HT1080 (cell line): ENCODE measurements at regions not wholly inside any gene's neighbourhood (a gene's known extent, or its start where the extent isn't known, plus 50 kb on each side); places are given as distances from the start of the nearest gene placed in this dataset.
"Not testable (repeated sequence)": the region's sequence is repeated elsewhere in the genome, so short reads cannot be mapped to it uniquely, and the experiment has no call there.

Experiments
- DNase-seq: peaks from one replicate; pipeline ENCODE4 v3.0.0-alpha.2; 2015; ENCODE audit warnings: low read depth

GRCh38 chr5:105288946-105289345 is 1726.4 kb upstream of the NUDT12 start:
- DNase-seq = no peak

- DNase-seq = no peak
These were observed 1720.5 kb upstream of the NUDT12 start for GRCh38 chr5:105283134-105283533.

DNA sequence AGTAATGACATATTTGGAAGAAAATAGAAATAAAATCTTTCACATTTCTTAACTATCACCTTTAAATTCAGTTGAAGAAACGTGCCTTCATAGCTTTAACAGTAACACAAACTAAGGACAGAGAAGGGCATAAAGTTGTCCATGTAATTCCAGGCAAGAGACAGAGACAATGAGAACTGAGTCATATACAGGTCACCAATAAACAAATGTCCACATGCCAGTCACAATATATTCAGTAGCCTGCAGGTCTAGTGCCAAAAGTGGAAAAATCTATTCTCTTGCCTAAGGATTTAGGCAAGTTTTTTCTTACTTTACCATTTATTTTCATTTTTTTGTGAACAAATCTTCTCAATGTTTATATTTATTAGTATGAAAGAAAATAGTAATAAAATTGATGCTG is 1711.5 kb upstream of the NUDT12 start:
- DNase-seq = peak; percentile 3

- DNase-seq = no peak
These were observed 1700.9 kb upstream of the NUDT12 start for GRCh38 chr5:105263515-105263914.

GRCh38 chr5:105259581-105260217 is 1697.1 kb upstream of the NUDT12 start:
- no peak for DNase-seq

DNA sequence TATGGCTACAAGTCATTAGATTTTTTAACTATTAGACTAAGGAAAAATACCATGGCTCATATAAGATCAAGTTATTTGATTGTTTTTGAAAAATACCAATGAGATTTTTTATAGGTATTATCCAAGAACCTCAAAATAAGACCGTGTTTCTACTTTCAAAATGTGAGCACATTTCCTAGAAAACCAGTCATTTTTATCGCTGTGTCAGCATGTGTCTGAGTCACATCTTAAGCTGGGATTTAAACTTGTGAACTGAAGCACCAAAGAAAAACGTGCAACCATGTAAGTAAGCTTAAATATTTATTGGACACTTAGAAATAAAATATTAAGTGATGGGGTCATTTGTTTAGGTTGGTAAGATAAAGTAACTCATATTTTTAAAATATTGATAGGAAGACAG is 1676.0 kb upstream of the NUDT12 start:
- DNase-seq = peak; percentile 1

DNA sequence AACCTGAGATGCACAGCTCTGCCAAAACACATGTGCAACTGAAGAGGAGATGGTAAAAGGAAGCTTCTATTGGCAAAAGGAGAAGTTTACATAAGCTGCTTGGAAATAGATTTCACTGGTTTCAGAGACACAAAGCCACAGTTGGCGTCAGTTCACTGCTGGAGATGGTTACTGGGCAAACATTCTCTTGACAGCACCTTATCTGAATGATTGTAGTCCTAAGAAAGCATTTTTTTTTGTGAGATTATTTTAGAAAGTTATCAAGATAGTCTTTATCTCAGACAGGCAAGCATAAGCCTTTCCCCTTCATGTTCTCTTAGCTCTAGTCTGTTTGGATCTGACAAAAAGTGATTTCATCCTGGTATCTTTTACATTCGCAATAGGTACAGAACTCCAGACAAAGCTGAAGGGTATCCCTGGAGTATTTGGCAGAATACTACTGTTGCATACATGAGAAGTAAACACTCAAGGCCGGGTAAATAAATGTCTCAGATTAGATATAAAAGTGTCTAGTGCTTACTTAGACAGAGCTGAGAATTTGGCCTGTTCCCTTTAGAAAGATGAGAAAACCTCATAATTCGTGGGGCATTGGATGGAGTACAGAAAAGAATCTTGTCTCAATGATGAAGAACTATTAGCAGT is 1668.0 kb upstream of the NUDT12 start:
- no peak for DNase-seq

DNA sequence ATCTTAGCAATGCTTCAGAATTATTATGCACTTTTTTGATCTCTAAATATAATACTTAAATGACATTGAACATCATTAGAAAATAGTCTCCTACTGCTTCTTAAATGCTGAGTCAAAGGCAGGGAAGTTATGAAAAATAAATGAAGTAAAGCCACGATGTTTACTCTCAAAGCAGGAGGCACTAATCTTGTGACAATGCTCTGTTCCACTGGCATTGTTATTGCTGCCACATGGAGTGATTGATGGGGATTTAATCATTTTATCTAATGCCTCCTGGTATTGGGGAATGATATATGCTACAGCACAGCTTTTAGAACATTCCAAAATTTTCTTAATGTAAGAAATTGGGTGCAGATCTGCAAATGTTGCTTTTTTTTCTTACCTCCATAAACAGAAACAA is 1655.4 kb upstream of the NUDT12 start:
- DNase-seq = no peak

GRCh38 chr5:105213078-105213477 is 1650.5 kb upstream of the NUDT12 start:
- no peak for DNase-seq

DNA sequence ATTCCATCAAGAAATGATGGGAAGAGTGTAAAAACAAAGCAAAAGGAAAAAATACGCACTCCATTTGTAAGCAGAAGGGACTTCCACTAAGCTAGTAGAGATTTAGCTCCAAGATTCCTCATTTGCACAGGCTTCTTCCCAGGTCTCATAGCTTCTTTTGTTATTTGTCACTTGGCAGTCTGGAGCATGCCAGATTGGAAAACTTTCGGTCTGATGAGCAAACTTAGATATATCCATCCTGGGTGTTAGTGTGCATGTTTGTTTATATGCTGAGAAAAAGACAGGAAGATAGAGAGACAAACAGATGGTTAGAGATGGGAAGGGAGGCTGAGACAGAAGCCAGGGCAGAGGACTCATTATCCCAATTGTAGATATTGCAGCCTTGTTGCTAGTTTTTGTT is 1644.5 kb upstream of the NUDT12 start:
- no peak for DNase-seq

DNA sequence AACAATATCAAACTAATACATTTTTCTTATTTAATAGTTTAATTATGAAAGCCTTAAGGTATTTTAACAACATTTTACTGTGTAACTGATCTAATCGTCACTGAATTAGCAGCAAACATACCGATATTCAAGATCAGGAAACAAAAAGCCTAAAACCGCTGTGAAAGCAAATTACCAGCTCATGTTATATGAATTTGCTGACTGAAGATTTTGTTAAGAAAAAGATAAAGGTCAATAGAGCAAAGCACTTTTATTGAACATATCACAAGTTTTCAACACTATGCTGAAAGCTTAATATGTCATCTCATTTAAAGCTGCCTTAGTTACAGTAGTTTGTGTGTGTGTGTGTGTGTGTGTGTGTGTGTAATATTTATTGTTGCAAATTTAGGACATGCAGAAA is 1634.9 kb upstream of the NUDT12 start:
- no peak for DNase-seq

GRCh38 chr5:105195765-105196164 is 1633.2 kb upstream of the NUDT12 start:
- DNase-seq = no peak

- no peak for DNase-seq
These were observed 1610.3 kb upstream of the NUDT12 start for GRCh38 chr5:105172918-105173317.

DNA sequence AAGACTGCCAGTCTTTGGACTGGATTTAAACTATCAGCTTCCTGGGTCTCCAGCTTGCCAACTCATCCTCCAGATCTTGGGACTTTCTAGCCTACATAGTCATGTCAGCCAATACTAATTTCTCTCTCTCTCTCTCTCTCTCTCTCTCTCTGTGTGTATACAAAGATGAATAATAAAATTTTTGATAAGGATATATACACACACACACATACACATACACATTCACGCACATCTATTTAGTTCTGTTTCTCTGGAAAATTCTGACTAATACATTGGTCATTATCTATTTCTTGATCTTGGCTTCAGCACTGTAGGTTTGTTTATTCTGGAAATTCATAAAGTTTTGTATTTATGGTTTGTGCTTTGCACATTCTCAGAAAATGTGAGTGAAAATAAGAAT is 1606.2 kb upstream of the NUDT12 start:
- DNase-seq = no peak

- no peak for DNase-seq
These were observed 1604.5 kb upstream of the NUDT12 start for GRCh38 chr5:105167092-105167491.

- DNase-seq = no peak
These were observed 1601.0 kb upstream of the NUDT12 start for GRCh38 chr5:105163547-105163946.

- DNase-seq = not testable (repeated sequence)
These were observed 1600.0 kb upstream of the NUDT12 start for GRCh38 chr5:105162557-105162956.

DNA sequence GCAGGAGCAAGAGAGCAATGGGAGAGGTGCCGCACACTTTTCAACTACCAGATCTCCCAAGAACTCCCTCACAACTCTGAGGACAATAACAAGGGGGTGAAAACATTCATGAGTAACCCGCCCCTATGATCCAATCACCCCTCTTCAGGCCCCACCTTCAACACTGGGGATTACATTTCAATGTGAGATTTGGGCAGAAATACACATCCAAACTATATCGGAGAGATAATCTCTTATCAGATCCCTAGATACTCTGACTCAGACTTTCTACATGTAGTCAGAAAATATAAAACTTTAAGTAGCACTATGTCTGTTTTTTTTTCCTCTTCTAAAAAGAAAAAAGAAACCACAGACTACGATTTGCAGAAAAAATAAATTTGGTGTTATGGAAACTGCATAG is 1595.9 kb upstream of the NUDT12 start:
- DNase-seq = no peak

GRCh38 chr5:105150323-105150722 is 1587.7 kb upstream of the NUDT12 start:
- DNase-seq = no peak

DNA sequence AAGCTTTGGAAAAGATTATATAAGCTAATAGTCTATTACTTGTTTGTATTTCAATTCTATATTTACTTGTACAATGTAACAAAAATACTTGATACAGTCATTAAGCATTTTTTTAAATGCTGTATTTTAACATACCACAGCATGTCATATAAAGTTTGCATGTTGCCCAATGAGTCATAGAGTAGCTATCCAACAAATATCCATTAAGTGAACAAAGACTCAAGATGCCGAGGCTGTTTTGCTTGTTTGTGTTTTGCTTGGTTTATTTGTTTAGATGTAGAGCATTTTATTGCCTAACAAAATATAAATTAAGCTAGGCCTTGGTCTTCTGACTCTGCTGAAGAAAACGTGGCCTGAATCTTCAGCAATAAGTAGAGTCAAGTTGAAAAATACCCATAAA is 1584.3 kb upstream of the NUDT12 start:
- DNase-seq = no peak

DNA sequence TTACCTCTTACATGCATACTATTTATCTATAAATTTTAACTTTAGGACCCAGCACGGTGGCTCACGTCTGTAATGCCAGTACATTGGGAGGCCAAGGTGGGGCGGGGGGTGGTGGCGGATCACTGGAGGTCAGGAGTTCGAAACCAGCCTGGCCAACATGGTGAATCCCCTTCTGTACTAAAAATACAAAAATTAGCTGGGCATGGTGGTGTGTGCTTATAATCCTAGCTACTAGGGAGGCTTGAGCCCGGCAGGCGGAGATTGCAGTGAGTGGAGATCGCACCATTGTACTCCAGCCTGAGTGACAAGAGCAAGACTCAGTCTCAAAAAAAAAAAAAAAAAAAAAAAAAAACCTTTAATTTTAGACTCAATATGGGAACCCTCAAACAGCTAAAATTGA is 1582.6 kb upstream of the NUDT12 start:
- DNase-seq = no peak

- DNase-seq = no peak
These were observed 1571.7 kb upstream of the NUDT12 start for GRCh38 chr5:105134328-105134727.

DNA sequence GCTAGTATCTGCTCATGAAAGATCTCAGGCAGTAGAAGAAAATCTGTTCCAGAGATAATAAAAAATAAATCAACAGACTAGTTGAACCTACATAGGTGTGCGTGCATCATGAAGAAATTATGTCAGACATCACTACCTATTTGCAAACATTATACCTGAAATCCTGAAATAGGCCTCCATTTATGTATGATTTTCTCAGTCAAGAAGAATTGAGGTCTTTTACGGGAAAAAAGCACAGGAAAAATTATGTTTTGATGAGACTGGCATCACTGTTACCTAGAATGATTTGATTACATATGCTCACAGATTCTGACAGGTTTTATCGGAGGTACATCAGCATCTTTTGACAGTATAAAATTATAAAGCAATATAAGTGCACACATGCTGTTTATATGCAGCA is 1570.5 kb upstream of the NUDT12 start:
- no peak for DNase-seq

- no peak for DNase-seq
These were observed 1570.0 kb upstream of the NUDT12 start for GRCh38 chr5:105132581-105132980.
